ENCODE measurements at regions not wholly inside any gene's neighbourhood (a gene's known extent, or its start where the extent isn't known, plus 50 kb on each side); places are given as distances from the start of the nearest gene placed in this dataset.

- TF ChIP-seq CTCF (IDR thresholded peaks at IDR 0.05) (no peak), POLR2A (IDR thresholded peaks at IDR 0.05) (no peak)
Observed at GRCh38 chr1:68375919-68376318, 73.8 kb downstream of the RPE65 start.
